ENCODE measurements at regions not wholly inside any gene's neighbourhood (a gene's known extent, or its start where the extent isn't known, plus 50 kb on each side); places are given as distances from the start of the nearest gene placed in this dataset.

DNA sequence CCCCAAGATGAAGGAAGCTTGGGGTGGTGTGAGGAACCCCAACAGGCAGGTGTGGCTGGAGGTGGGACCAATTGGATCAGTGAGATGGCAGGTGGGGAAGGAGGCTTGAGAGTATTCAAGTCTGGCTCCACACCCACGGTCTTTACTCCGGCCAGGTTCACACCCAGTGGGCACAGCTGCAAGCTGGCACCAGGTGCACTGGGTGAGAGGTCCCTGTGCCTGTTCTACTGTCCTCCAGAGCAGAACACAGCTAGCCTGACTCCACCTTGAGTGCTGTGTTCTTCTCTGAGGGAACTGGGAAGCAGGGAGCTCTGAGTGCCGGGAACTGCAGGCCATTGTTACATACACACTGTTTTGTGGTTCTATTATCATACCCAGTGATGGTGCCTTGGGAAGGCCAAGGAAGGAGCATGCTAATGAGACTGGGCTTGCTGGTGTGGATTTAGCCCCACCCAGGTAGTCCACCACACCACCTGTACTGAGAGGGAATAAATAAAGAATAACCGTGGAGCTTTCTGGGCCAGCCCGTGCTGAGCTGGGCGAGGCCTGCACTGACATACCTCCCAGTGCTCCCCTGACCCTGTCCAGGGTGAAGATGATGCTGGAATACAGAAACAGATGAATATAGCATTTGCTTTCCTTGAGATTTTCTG is 93.4 kb downstream of the ABHD5 start:
- ChIA-PET POLR2A (no interaction called here), CTCF (no interaction called here)

GRCh38 chr3:43784640-43785011 is 93.9 kb downstream of the ABHD5 start:
- H3K4me3 Mint-ChIP-seq: no peak overlapping the region
- Histone ChIP-seq H3K36me3 (ENCODE audit: insufficient read depth, low read length) (no peaks in the 10 kb centered on the region), H3K27me3 (ENCODE audit: insufficient read depth, low read length, poor library complexity, severe bottlenecking) (no peaks in the 10 kb centered on the region), H3K27ac (ENCODE audit: low read depth, low read length) (no peak overlapping the region), H3K4me1 (ENCODE audit: insufficient read depth, low read length) (no peaks in the 10 kb centered on the region), H3K4me3 (ENCODE audit: low read length) (no peak overlapping the region), H3K9me3 (ENCODE audit: low read length) (no peaks in the 10 kb centered on the region)
- H3K27me3 Mint-ChIP-seq: peaks cover 6% of the 10 kb centered on the region in 2 donors
- DNase-seq: no peak
- no peak overlapping the region for H3K27ac Mint-ChIP-seq
- no peaks in the 10 kb centered on the region for H3K9me3 Mint-ChIP-seq
- no peaks in the 10 kb centered on the region for H3K36me3 Mint-ChIP-seq
- no peaks in the 10 kb centered on the region for H3K4me1 Mint-ChIP-seq
- CTCF ChIA-PET: no interaction called here
- POLR2A ChIA-PET: no interaction called here

More for the DNA sequence above, 93.4 kb downstream of the ABHD5 start:
- DNase-seq: no peak
- H3K36me3 Mint-ChIP-seq: no peaks in the 10 kb centered on the region
- H3K27me3 ChIP-seq (ENCODE audit: insufficient read depth, low read length, poor library complexity, severe bottlenecking): no peaks in the 10 kb centered on the region
- H3K4me3 ChIP-seq (ENCODE audit: low read length): no peak overlapping the region
- H3K4me1 Mint-ChIP-seq: no peaks in the 10 kb centered on the region
- H3K4me3 Mint-ChIP-seq: no peak overlapping the region
- H3K4me1 ChIP-seq (ENCODE audit: insufficient read depth, low read length): no peaks in the 10 kb centered on the region
- no peak overlapping the region for H3K27ac ChIP-seq (ENCODE audit: low read depth, low read length)
- no peaks in the 10 kb centered on the region for H3K9me3 ChIP-seq (ENCODE audit: low read length)
- no peaks in the 10 kb centered on the region for H3K36me3 ChIP-seq (ENCODE audit: insufficient read depth, low read length)
- H3K27ac Mint-ChIP-seq: no peak overlapping the region
- H3K27me3 Mint-ChIP-seq: peaks cover 3% of the 10 kb centered on the region in 2 donors
- no peaks in the 10 kb centered on the region for H3K9me3 Mint-ChIP-seq

DNA sequence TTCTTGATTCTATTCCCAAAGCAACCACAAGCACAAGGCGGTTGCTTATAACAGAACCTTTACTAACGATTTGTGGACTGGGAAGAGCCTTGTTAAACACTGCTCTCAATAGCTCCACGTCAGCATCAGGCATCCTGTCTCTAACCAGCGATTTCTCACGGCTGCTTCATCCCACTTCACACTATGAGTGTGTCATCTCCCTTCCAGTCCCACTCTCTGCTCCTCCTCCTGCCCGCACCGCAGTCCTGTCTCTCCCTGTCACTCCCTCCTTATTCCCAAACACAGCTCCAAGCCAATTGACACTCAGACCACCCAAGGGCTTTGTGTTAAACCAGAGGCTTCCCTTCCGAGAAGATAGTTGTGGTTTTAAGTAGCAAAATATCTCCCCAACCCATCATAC is 94.8 kb downstream of the ABHD5 start:
- H3K4me3 Mint-ChIP-seq: no peak overlapping the region
- H3K4me3 ChIP-seq (ENCODE audit: low read length): no peak overlapping the region
- peaks cover 5 to 9% of the 10 kb centered on the region in 2 donors for H3K27me3 Mint-ChIP-seq
- H3K27ac Mint-ChIP-seq: no peak overlapping the region
- no peaks in the 10 kb centered on the region for H3K36me3 Mint-ChIP-seq
- no peaks in the 10 kb centered on the region for H3K9me3 ChIP-seq (ENCODE audit: low read length)
- no peaks in the 10 kb centered on the region for H3K4me1 ChIP-seq (ENCODE audit: insufficient read depth, low read length)
- no peaks in the 10 kb centered on the region for H3K4me1 Mint-ChIP-seq
- no peaks in the 10 kb centered on the region for H3K27me3 ChIP-seq (ENCODE audit: insufficient read depth, low read length, poor library complexity, severe bottlenecking)
- H3K36me3 ChIP-seq (ENCODE audit: insufficient read depth, low read length): no peaks in the 10 kb centered on the region
- H3K9me3 Mint-ChIP-seq: no peaks in the 10 kb centered on the region
- H3K27ac ChIP-seq (ENCODE audit: low read depth, low read length): no peak overlapping the region
- no peak for DNase-seq
- POLR2A ChIA-PET: no interaction called here
- CTCF ChIA-PET: interaction anchor here (0.7 kb wide), 1 partner anchor 17 kb away, joined by 3 read pairs; no protein-coding TSS in a partner anchor

GRCh38 chr3:43786102-43786501 is 95.4 kb downstream of the ABHD5 start:
- H3K4me3 Mint-ChIP-seq: no peak overlapping the region

DNA sequence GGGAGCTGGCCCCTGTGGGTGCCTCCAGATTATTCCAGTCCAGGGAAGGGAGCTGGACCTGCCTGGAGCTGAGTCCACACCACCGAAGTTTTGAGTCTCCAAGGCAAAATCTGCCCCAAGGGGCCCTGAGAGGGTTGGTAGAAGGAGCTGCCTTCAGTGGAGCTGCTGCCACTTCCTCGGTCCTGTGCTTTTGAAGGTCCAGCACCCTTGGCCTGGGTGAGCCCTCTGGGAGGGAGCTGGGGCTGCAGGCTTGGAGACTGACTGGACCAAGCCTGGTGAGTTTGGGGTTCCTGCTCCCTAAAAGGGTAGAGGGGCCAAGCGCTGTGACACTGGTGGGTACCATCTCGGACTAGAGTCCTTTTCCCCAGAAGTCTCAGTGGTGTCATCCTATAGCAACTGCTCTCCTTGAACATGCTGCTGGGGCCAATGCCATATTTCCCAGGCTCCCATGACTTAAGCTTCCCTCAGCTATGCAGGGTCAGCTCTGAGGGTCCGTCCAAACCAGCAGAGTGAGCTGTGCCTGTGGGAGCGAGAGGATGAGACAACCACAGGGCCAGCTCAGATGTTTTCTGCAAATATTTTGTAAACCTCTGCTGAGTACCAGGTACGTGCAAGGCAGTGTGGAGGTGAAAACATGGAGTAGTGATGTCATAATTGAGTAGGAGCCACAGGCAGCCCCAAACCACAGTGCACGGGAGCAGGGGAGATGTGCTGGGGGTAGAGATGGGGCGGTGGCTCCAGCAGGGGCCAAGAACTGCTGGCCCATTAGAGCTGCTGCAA is 96.0 kb downstream of the ABHD5 start:
- no peak for DNase-seq
- Histone ChIP-seq H3K27ac (ENCODE audit: low read depth, low read length) (no peak overlapping the region), H3K4me3 (ENCODE audit: low read length) (no peak overlapping the region), H3K4me1 (ENCODE audit: insufficient read depth, low read length) (no peaks in the 10 kb centered on the region), H3K36me3 (ENCODE audit: insufficient read depth, low read length) (no peaks in the 10 kb centered on the region), H3K27me3 (ENCODE audit: insufficient read depth, low read length, poor library complexity, severe bottlenecking) (no peaks in the 10 kb centered on the region), H3K9me3 (ENCODE audit: low read length) (no peaks in the 10 kb centered on the region)
- ChIA-PET POLR2A (no interaction called here), CTCF (no interaction called here)
- Mint-ChIP-seq H3K9me3 (no peaks in the 10 kb centered on the region), H3K27ac (no peak overlapping the region), H3K27me3 (peaks cover 5 to 19% of the 10 kb centered on the region in 2 donors), H3K36me3 (no peaks in the 10 kb centered on the region), H3K4me3 (no peak overlapping the region), H3K4me1 (no peaks in the 10 kb centered on the region)

More at GRCh38 chr3:43786102-43786501, 95.4 kb downstream of the ABHD5 start:
- H3K9me3 Mint-ChIP-seq: no peaks in the 10 kb centered on the region
- no peak overlapping the region for H3K27ac ChIP-seq (ENCODE audit: low read depth, low read length)
- ChIA-PET POLR2A (no interaction called here), CTCF (interaction anchor here (0.7 kb wide), 1 partner anchor 17 kb away, joined by 3 read pairs; no protein-coding TSS in a partner anchor)
- H3K4me1 Mint-ChIP-seq: no peaks in the 10 kb centered on the region
- no peaks in the 10 kb centered on the region for H3K36me3 ChIP-seq (ENCODE audit: insufficient read depth, low read length)
- peaks cover 5 to 13% of the 10 kb centered on the region in 2 donors for H3K27me3 Mint-ChIP-seq
- no peaks in the 10 kb centered on the region for H3K9me3 ChIP-seq (ENCODE audit: low read length)
- no peaks in the 10 kb centered on the region for H3K4me1 ChIP-seq (ENCODE audit: insufficient read depth, low read length)
- H3K36me3 Mint-ChIP-seq: no peaks in the 10 kb centered on the region
- H3K27me3 ChIP-seq (ENCODE audit: insufficient read depth, low read length, poor library complexity, severe bottlenecking): no peaks in the 10 kb centered on the region
- no peak overlapping the region for H3K4me3 ChIP-seq (ENCODE audit: low read length)
- peak overlapping the region in 1 of 8 donors; percentile 27 for H3K27ac Mint-ChIP-seq
- DNase-seq: no peak

GRCh38 chr3:43787330-43787729 is 96.6 kb downstream of the ABHD5 start:
- Mint-ChIP-seq H3K9me3 (no peaks in the 10 kb centered on the region), H3K36me3 (no peaks in the 10 kb centered on the region), H3K27me3 (peaks cover 8 to 19% of the 10 kb centered on the region in 2 donors), H3K27ac (no peak overlapping the region), H3K4me3 (no peak overlapping the region), H3K4me1 (no peaks in the 10 kb centered on the region)
- Histone ChIP-seq H3K9me3 (ENCODE audit: low read length) (no peaks in the 10 kb centered on the region), H3K27ac (ENCODE audit: low read depth, low read length) (no peak overlapping the region), H3K4me1 (ENCODE audit: insufficient read depth, low read length) (no peaks in the 10 kb centered on the region), H3K36me3 (ENCODE audit: insufficient read depth, low read length) (no peaks in the 10 kb centered on the region), H3K4me3 (ENCODE audit: low read length) (no peak overlapping the region), H3K27me3 (ENCODE audit: insufficient read depth, low read length, poor library complexity, severe bottlenecking) (no peaks in the 10 kb centered on the region)
- ChIA-PET POLR2A (no interaction called here), CTCF (no interaction called here)
- no peak for DNase-seq

GRCh38 chr3:43789028-43789427 is 98.3 kb downstream of the ABHD5 start:
- ChIA-PET POLR2A (no interaction called here), CTCF (no interaction called here)
- no peaks in the 10 kb centered on the region for H3K4me1 ChIP-seq (ENCODE audit: insufficient read depth, low read length)
- peaks cover 10% of the 10 kb centered on the region for H3K27me3 ChIP-seq (ENCODE audit: insufficient read depth, low read length, poor library complexity, severe bottlenecking)
- H3K27me3 Mint-ChIP-seq: peaks cover 13 to 19% of the 10 kb centered on the region in 2 donors
- no peaks in the 10 kb centered on the region for H3K36me3 Mint-ChIP-seq
- H3K36me3 ChIP-seq (ENCODE audit: insufficient read depth, low read length): no peaks in the 10 kb centered on the region
- H3K4me3 ChIP-seq (ENCODE audit: low read length): no peak overlapping the region
- H3K9me3 ChIP-seq (ENCODE audit: low read length): no peaks in the 10 kb centered on the region
- H3K9me3 Mint-ChIP-seq: no peaks in the 10 kb centered on the region
- no peak overlapping the region for H3K4me3 Mint-ChIP-seq
- no peak for DNase-seq
- no peaks in the 10 kb centered on the region for H3K4me1 Mint-ChIP-seq
- no peak overlapping the region for H3K27ac Mint-ChIP-seq
- no peak overlapping the region for H3K27ac ChIP-seq (ENCODE audit: low read depth, low read length)

GRCh38 chr3:43790060-43790459 is 99.3 kb downstream of the ABHD5 start:
- Mint-ChIP-seq H3K4me3 (no peak overlapping the region), H3K36me3 (no peaks in the 10 kb centered on the region), H3K9me3 (no peaks in the 10 kb centered on the region), H3K4me1 (no peaks in the 10 kb centered on the region), H3K27ac (no peak overlapping the region), H3K27me3 (peaks cover 19 to 30% of the 10 kb centered on the region in 2 donors)
- H3K27me3 ChIP-seq (ENCODE audit: insufficient read depth, low read length, poor library complexity, severe bottlenecking): peaks cover 10% of the 10 kb centered on the region
- H3K4me3 ChIP-seq (ENCODE audit: low read length): no peak overlapping the region
- H3K27ac ChIP-seq (ENCODE audit: low read depth, low read length): no peak overlapping the region
- DNase-seq: no peak
- ChIA-PET POLR2A (no interaction called here), CTCF (no interaction called here)
- no peaks in the 10 kb centered on the region for H3K36me3 ChIP-seq (ENCODE audit: insufficient read depth, low read length)
- H3K9me3 ChIP-seq (ENCODE audit: low read length): no peaks in the 10 kb centered on the region
- H3K4me1 ChIP-seq (ENCODE audit: insufficient read depth, low read length): no peaks in the 10 kb centered on the region
